ENCODE measurements at regions not wholly inside any gene's neighbourhood (a gene's known extent, or its start where the extent isn't known, plus 50 kb on each side); places are given as distances from the start of the nearest gene placed in this dataset.

DNA sequence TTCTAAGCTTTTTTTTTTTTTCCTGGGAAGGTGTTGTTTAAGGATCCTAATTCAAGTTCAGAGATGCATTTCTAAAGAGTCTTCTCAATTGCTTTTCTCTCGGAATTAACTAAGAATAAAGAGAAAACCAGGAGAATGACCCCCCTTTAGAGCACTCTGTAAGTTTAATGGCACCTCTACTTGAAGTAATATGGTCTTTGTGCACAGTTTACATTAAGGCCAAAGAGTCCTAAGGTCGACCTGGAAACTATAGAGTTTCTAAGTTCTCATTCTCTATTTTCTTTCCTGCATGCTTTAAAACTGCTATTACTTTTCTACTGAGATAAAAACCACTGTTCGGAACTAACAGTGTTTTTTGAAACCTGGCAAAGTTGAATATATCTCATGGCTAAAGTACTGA lies 923.1 kb upstream of the CDH10 start:
- no peak overlapping the region for H2AFZ ChIP-seq (ENCODE audit: low read length)
- no peak for DNase-seq (ENCODE audit: low read depth in 2 of 2)
- H3K4me3 ChIP-seq (replicated peaks in 1 of 4; ENCODE audit: control extremely low read depth in 1 of 4, insufficient read depth in 1 of 4, low read depth in 3 of 4, low read length in 4 of 4) = no peak overlapping the region
- H3K9me3 ChIP-seq (ENCODE audit: control insufficient read depth, insufficient read depth, low read depth, low read length) = no peaks in the 10 kb centered on the region
- no peak overlapping the region for H3K9ac ChIP-seq (ENCODE audit: insufficient read depth, low read length)
- H3K27me3 ChIP-seq (ENCODE audit: control insufficient read depth, insufficient read depth, low read length) = no peaks in the 10 kb centered on the region
- H3K36me3 ChIP-seq (ENCODE audit: control insufficient read depth, insufficient read depth, low read length) = no peaks in the 10 kb centered on the region
- TF ChIP-seq EZH2 (IDR thresholded peaks at IDR 0.05; ENCODE audit: low read length, missing control alignments) = no peak
- TF ChIP-seq, protein P1, sequence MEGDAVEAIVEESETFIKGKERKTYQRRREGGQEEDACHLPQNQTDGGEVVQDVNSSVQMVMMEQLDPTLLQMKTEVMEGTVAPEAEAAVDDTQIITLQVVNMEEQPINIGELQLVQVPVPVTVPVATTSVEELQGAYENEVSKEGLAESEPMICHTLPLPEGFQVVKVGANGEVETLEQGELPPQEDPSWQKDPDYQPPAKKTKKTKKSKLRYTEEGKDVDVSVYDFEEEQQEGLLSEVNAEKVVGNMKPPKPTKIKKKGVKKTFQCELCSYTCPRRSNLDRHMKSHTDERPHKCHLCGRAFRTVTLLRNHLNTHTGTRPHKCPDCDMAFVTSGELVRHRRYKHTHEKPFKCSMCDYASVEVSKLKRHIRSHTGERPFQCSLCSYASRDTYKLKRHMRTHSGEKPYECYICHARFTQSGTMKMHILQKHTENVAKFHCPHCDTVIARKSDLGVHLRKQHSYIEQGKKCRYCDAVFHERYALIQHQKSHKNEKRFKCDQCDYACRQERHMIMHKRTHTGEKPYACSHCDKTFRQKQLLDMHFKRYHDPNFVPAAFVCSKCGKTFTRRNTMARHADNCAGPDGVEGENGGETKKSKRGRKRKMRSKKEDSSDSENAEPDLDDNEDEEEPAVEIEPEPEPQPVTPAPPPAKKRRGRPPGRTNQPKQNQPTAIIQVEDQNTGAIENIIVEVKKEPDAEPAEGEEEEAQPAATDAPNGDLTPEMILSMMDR (conservative IDR thresholded peaks at IDR 0.05 in 1 of 2, IDR thresholded peaks at IDR 0.05 in 1 of 2; ENCODE audit: low read depth in 1 of 2, low read length in 2 of 2) = no peak
- no peak overlapping the region for H3K4me2 ChIP-seq (ENCODE audit: extremely low read depth, insufficient read depth, low read length)
- no peak overlapping the region for H3K27ac ChIP-seq (ENCODE audit: insufficient read depth, low read length)
- H4K20me1 ChIP-seq (ENCODE audit: control insufficient read depth, extremely low read depth, insufficient read depth, low read length) = no peaks in the 10 kb centered on the region
- no peaks in the 10 kb centered on the region for H3K4me1 ChIP-seq (ENCODE audit: control insufficient read depth, extremely low read depth, insufficient read depth, low read length)
- no peaks in the 10 kb centered on the region for H3K79me2 ChIP-seq (ENCODE audit: control insufficient read depth, insufficient read depth, low read length)

DNA sequence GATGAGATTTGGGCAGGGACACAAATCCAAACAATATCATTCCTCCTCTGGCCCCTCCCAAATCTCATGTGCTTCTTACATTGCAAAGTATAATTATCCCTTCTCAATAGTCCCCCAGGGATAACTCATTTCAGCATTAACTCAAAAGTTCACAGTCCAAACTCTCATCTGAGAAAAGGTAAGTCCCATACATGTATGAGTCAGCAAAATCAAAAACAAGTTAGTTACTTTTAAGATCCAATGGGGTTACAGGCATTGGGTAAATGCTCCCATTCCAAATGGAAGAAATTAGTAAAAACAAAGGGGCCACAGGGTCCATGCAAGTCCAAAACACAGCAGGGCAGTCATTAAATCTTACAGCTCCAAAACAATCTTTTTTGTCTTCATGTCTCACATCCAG lies 917.9 kb upstream of the CDH10 start:
- no peak overlapping the region for H3K9ac ChIP-seq (ENCODE audit: insufficient read depth, low read length)
- no peaks in the 10 kb centered on the region for H3K27me3 ChIP-seq (ENCODE audit: control insufficient read depth, insufficient read depth, low read length)
- TF ChIP-seq, protein P1 (conservative IDR thresholded peaks at IDR 0.05 in 1 of 2, IDR thresholded peaks at IDR 0.05 in 1 of 2; ENCODE audit: low read depth in 1 of 2, low read length in 2 of 2) = no peak
- no peak for TF ChIP-seq EZH2 (IDR thresholded peaks at IDR 0.05; ENCODE audit: low read length, missing control alignments)
- no peaks in the 10 kb centered on the region for H3K4me1 ChIP-seq (ENCODE audit: control insufficient read depth, extremely low read depth, insufficient read depth, low read length)
- H3K9me3 ChIP-seq (ENCODE audit: control insufficient read depth, insufficient read depth, low read depth, low read length) = no peaks in the 10 kb centered on the region
- H3K36me3 ChIP-seq (ENCODE audit: control insufficient read depth, insufficient read depth, low read length) = no peaks in the 10 kb centered on the region
- no peak overlapping the region for H3K4me3 ChIP-seq (replicated peaks in 1 of 4; ENCODE audit: control extremely low read depth in 1 of 4, insufficient read depth in 1 of 4, low read depth in 3 of 4, low read length in 4 of 4)
- H3K4me2 ChIP-seq (ENCODE audit: extremely low read depth, insufficient read depth, low read length) = no peak overlapping the region
- no peak overlapping the region for H2AFZ ChIP-seq (ENCODE audit: low read length)
- H3K79me2 ChIP-seq (ENCODE audit: control insufficient read depth, insufficient read depth, low read length) = no peaks in the 10 kb centered on the region
- no peaks in the 10 kb centered on the region for H4K20me1 ChIP-seq (ENCODE audit: control insufficient read depth, extremely low read depth, insufficient read depth, low read length)
- no peak for DNase-seq (ENCODE audit: low read depth in 2 of 2)
- no peak overlapping the region for H3K27ac ChIP-seq (ENCODE audit: insufficient read depth, low read length)

DNA sequence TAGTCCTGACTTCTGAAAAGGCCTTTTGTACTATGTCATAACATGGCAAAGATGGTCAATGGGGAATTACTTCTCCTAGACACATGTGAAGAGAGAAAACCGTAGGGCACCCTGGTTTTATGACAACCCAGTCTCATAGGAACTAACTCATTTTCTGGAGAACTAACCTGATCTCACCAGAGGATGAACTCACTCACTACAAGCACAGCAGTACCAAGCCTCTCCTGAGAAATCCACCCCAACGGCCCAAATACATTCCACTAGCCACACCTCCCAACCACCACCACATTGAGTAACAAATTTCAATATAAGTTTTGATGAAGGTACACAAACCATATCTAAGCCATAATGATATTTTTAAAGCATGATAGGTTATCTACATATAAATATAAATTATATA lies 909.3 kb upstream of the CDH10 start:
- Histone ChIP-seq H3K79me2 (ENCODE audit: control insufficient read depth, insufficient read depth, low read length) (no peaks in the 10 kb centered on the region), H3K4me3 (replicated peaks in 1 of 4; ENCODE audit: control extremely low read depth in 1 of 4, insufficient read depth in 1 of 4, low read depth in 3 of 4, low read length in 4 of 4) (no peak overlapping the region)
- no peak for TF ChIP-seq EZH2 (IDR thresholded peaks at IDR 0.05; ENCODE audit: low read length, missing control alignments)
- TF ChIP-seq, protein P1 (conservative IDR thresholded peaks at IDR 0.05 in 1 of 2, IDR thresholded peaks at IDR 0.05 in 1 of 2; ENCODE audit: low read depth in 1 of 2, low read length in 2 of 2) = no peak

More for the DNA sequence above, 909.3 kb upstream of the CDH10 start:
- no peaks in the 10 kb centered on the region for H3K27me3 ChIP-seq (ENCODE audit: control insufficient read depth, insufficient read depth, low read length)
- H4K20me1 ChIP-seq (ENCODE audit: control insufficient read depth, extremely low read depth, insufficient read depth, low read length) = no peaks in the 10 kb centered on the region
- H3K4me2 ChIP-seq (ENCODE audit: extremely low read depth, insufficient read depth, low read length) = no peak overlapping the region
- no peak overlapping the region for H2AFZ ChIP-seq (ENCODE audit: low read length)
- H3K27ac ChIP-seq (ENCODE audit: insufficient read depth, low read length) = no peak overlapping the region
- no peaks in the 10 kb centered on the region for H3K36me3 ChIP-seq (ENCODE audit: control insufficient read depth, insufficient read depth, low read length)
- DNase-seq (ENCODE audit: low read depth in 2 of 2) = no peak
- H3K9me3 ChIP-seq (ENCODE audit: control insufficient read depth, insufficient read depth, low read depth, low read length) = no peaks in the 10 kb centered on the region
- H3K4me1 ChIP-seq (ENCODE audit: control insufficient read depth, extremely low read depth, insufficient read depth, low read length) = no peaks in the 10 kb centered on the region
- no peak overlapping the region for H3K9ac ChIP-seq (ENCODE audit: insufficient read depth, low read length)

Measured in fibroblast of lung (primary cell).